ENCODE measurements at regions not wholly inside any gene's neighbourhood (a gene's known extent, or its start where the extent isn't known, plus 50 kb on each side); places are given as distances from the start of the nearest gene placed in this dataset.
A peak's percentile ranks its signal among the peaks of the same experiment; 100 is the strongest.

GRCh38 chr5:33257807-33258429 is 182.8 kb upstream of the TARS1 start:
- no peak overlapping the region for H3K4me3 Mint-ChIP-seq (ENCODE audit: unreplicated experiment)
- TF ChIP-seq CTCF (IDR thresholded peaks at IDR 0.05): peak; percentile 81
- H3K4me1 Mint-ChIP-seq (ENCODE audit: low read depth): peaks cover 43% of the 10 kb centered on the region
- peak overlapping the region; percentile 78 for H3K27ac Mint-ChIP-seq (ENCODE audit: unreplicated experiment)
- H3K27me3 Mint-ChIP-seq (ENCODE audit: low read depth): no peaks in the 10 kb centered on the region
- peaks cover 3% of the 10 kb centered on the region for H3K36me3 Mint-ChIP-seq (ENCODE audit: low read depth)
- H3K9me3 Mint-ChIP-seq (ENCODE audit: low read depth): peaks cover 11% of the 10 kb centered on the region
- no peak for DNase-seq (ENCODE audit: low spot score)

- DNase-seq (ENCODE audit: low spot score): no peak
- H3K27me3 Mint-ChIP-seq (ENCODE audit: low read depth): no peaks in the 10 kb centered on the region
- H3K9me3 Mint-ChIP-seq (ENCODE audit: low read depth): peaks cover 14% of the 10 kb centered on the region
- peaks cover 6% of the 10 kb centered on the region for H3K36me3 Mint-ChIP-seq (ENCODE audit: low read depth)
- peaks cover 43% of the 10 kb centered on the region for H3K4me1 Mint-ChIP-seq (ENCODE audit: low read depth)
- peak overlapping the region; percentile 78 for H3K27ac Mint-ChIP-seq (ENCODE audit: unreplicated experiment)
- no peak overlapping the region for H3K4me3 Mint-ChIP-seq (ENCODE audit: unreplicated experiment)
- no peak for TF ChIP-seq CTCF (IDR thresholded peaks at IDR 0.05)
Observed at GRCh38 chr5:33258553-33258952, 182.2 kb upstream of the TARS1 start.

GRCh38 chr5:33260098-33260497 is 180.7 kb upstream of the TARS1 start:
- no peak for TF ChIP-seq CTCF (IDR thresholded peaks at IDR 0.05)
- DNase-seq (ENCODE audit: low spot score): no peak
- H3K27me3 Mint-ChIP-seq (ENCODE audit: low read depth): no peaks in the 10 kb centered on the region
- H3K27ac Mint-ChIP-seq (ENCODE audit: unreplicated experiment): peak overlapping the region; percentile 9
- H3K4me3 Mint-ChIP-seq (ENCODE audit: unreplicated experiment): no peak overlapping the region
- peaks cover 26% of the 10 kb centered on the region for H3K9me3 Mint-ChIP-seq (ENCODE audit: low read depth)
- H3K4me1 Mint-ChIP-seq (ENCODE audit: low read depth): peaks cover 43% of the 10 kb centered on the region
- peaks cover 17% of the 10 kb centered on the region for H3K36me3 Mint-ChIP-seq (ENCODE audit: low read depth)

- peak overlapping the region; percentile 76 for H3K27ac Mint-ChIP-seq (ENCODE audit: unreplicated experiment)
- TF ChIP-seq CTCF (IDR thresholded peaks at IDR 0.05): no peak
- no peak overlapping the region for H3K4me3 Mint-ChIP-seq (ENCODE audit: unreplicated experiment)
- H3K9me3 Mint-ChIP-seq (ENCODE audit: low read depth): peaks cover 26% of the 10 kb centered on the region
- no peak for DNase-seq (ENCODE audit: low spot score)
- H3K4me1 Mint-ChIP-seq (ENCODE audit: low read depth): peaks cover 43% of the 10 kb centered on the region
- peaks cover 17% of the 10 kb centered on the region for H3K36me3 Mint-ChIP-seq (ENCODE audit: low read depth)
- no peaks in the 10 kb centered on the region for H3K27me3 Mint-ChIP-seq (ENCODE audit: low read depth)
Observed at GRCh38 chr5:33261305-33261704, 179.5 kb upstream of the TARS1 start.

- H3K27me3 Mint-ChIP-seq (ENCODE audit: low read depth): no peaks in the 10 kb centered on the region
- peaks cover 40% of the 10 kb centered on the region for H3K4me1 Mint-ChIP-seq (ENCODE audit: low read depth)
- peaks cover 17% of the 10 kb centered on the region for H3K36me3 Mint-ChIP-seq (ENCODE audit: low read depth)
- no peak for DNase-seq (ENCODE audit: low spot score)
- TF ChIP-seq CTCF (IDR thresholded peaks at IDR 0.05): no peak
- H3K4me3 Mint-ChIP-seq (ENCODE audit: unreplicated experiment): no peak overlapping the region
- H3K27ac Mint-ChIP-seq (ENCODE audit: unreplicated experiment): peak overlapping the region; percentile 76
- H3K9me3 Mint-ChIP-seq (ENCODE audit: low read depth): peaks cover 26% of the 10 kb centered on the region
Observed at GRCh38 chr5:33261747-33262146, 179.0 kb upstream of the TARS1 start.
